HL-60/S4 (cell line): ENCODE measurements at regions not wholly inside any gene's neighbourhood (a gene's known extent, or its start where the extent isn't known, plus 50 kb on each side); places are given as distances from the start of the nearest gene placed in this dataset.

Experiments used
- in situ Hi-C: fragments of 300-500 bp; cut with MboI; formaldehyde crosslinking; loops from 2 replicates; pipeline ENCODE4 v1.14.3; 2022; ENCODE audit warnings: low sequenced_read_pairs

GRCh38 chr16:77551357-77551756, 116.5 kb upstream of the ADAMTS18 start:
- in situ Hi-C loops = no loop called here

- in situ Hi-C loops = no loop called here
Measured at GRCh38 chr16:77553130-77553529, 118.3 kb upstream of the ADAMTS18 start.

GRCh38 chr16:77555126-77555525, 120.3 kb upstream of the ADAMTS18 start:
- in situ Hi-C loops = no loop called here

- in situ Hi-C loops = no loop called here
Measured at GRCh38 chr16:77555791-77556190, 121.0 kb upstream of the ADAMTS18 start.

GRCh38 chr16:77556201-77556873, 121.5 kb upstream of the ADAMTS18 start:
- in situ Hi-C loops = no loop called here

GRCh38 chr16:77557385-77557784, 122.6 kb upstream of the ADAMTS18 start:
- in situ Hi-C loops = no loop called here

GRCh38 chr16:77558786-77559185, 124.0 kb upstream of the ADAMTS18 start:
- in situ Hi-C loops = no loop called here

- in situ Hi-C loops = no loop called here
Measured at GRCh38 chr16:77562497-77562896, 127.7 kb upstream of the ADAMTS18 start.

GRCh38 chr16:77564791-77565390, 130.1 kb upstream of the ADAMTS18 start:
- in situ Hi-C loops = no loop called here

GRCh38 chr16:77569406-77569805, 134.6 kb upstream of the ADAMTS18 start:
- in situ Hi-C loops = no loop called here

GRCh38 chr16:77570574-77570973, 135.7 kb upstream of the ADAMTS18 start:
- in situ Hi-C loops = no loop called here

- in situ Hi-C loops = no loop called here
Measured at GRCh38 chr16:77571115-77571862, 136.5 kb upstream of the ADAMTS18 start.

- in situ Hi-C loops = no loop called here
Measured at GRCh38 chr16:77574867-77575624, 140.2 kb upstream of the ADAMTS18 start.

- in situ Hi-C loops = no loop called here
Measured at GRCh38 chr16:77579351-77579891, 142.9 kb upstream of the NUDT7 start.

- in situ Hi-C loops = loop anchor here (10.0 kb wide), 1 partner anchor 347 kb away; no protein-coding TSS in a partner anchor
Measured at GRCh38 chr16:77581706-77582105, 140.6 kb upstream of the NUDT7 start.

GRCh38 chr16:77584205-77584859, 138.0 kb upstream of the NUDT7 start:
- in situ Hi-C loops = loop anchor here (10.0 kb wide), 1 partner anchor 350 kb away; no protein-coding TSS in a partner anchor

- in situ Hi-C loops = loop anchor here (10.0 kb wide), 1 partner anchor 351 kb away; no protein-coding TSS in a partner anchor
Measured at GRCh38 chr16:77585379-77586251, 136.7 kb upstream of the NUDT7 start.

- in situ Hi-C loops = loop anchor here (10.0 kb wide), 1 partner anchor 354 kb away; no protein-coding TSS in a partner anchor
Measured at GRCh38 chr16:77588389-77588788, 133.9 kb upstream of the NUDT7 start.

- in situ Hi-C loops = loop anchor here (10.0 kb wide), 1 partner anchor 354 kb away; no protein-coding TSS in a partner anchor
Measured at GRCh38 chr16:77589071-77589765, 133.1 kb upstream of the NUDT7 start.
